ENCODE measurements at regions not wholly inside any gene's neighbourhood (a gene's known extent, or its start where the extent isn't known, plus 50 kb on each side); places are given as distances from the start of the nearest gene placed in this dataset.

- intact Hi-C loops (cut with DNase I), result loop anchor here (10.0 kb wide), 1 partner anchor 152 kb away; the partner anchor contains the start of gene IER5L
Measured at GRCh38 chr9:129326061-129327005, 148.3 kb upstream of the IER5L start.

GRCh38 chr9:129324808-129325502, 146.9 kb upstream of the IER5L start:
- DNase-seq, result no peak
- intact Hi-C loops (cut with DNase I), result loop anchor here (10.0 kb wide), 1 partner anchor 150 kb away; the partner anchor contains the start of gene IER5L

More at GRCh38 chr9:129326061-129327005, 148.3 kb upstream of the IER5L start:
- no peak for DNase-seq

GRCh38 chr9:129323999-129324553, 146.0 kb upstream of the IER5L start:
- intact Hi-C loops (cut with DNase I), result loop anchor here (10.0 kb wide), 1 partner anchor 149 kb away; the partner anchor contains the start of gene IER5L
- DNase-seq, result no peak

- DNase-seq, result no peak
- intact Hi-C loops (cut with DNase I), result loop anchor here (10.0 kb wide), 1 partner anchor 149 kb away; the partner anchor contains the start of gene IER5L
Measured at GRCh38 chr9:129323376-129323998, 145.4 kb upstream of the IER5L start.

- peak in 4 of 42 donors; percentile 3 to 26 (median 9) for DNase-seq
- intact Hi-C loops (cut with DNase I), result loop anchor here (10.0 kb wide), 1 partner anchor 148 kb away; the partner anchor contains the start of gene IER5L
Measured at GRCh38 chr9:129322641-129323375, 144.7 kb upstream of the IER5L start.

GRCh38 chr9:129322022-129322621, 144.1 kb upstream of the IER5L start:
- intact Hi-C loops (cut with DNase I), result loop anchor here (10.0 kb wide), 1 partner anchor 147 kb away; the partner anchor contains the start of gene IER5L
- DNase-seq, result peak in 8 of 42 donors; percentile 2 to 42 (median 14)

GRCh38 chr9:129321286-129322021, 143.4 kb upstream of the IER5L start:
- peak in 7 of 42 donors; percentile 10 to 39 (median 28) for DNase-seq
- intact Hi-C loops (cut with DNase I), result loop anchor here (10.0 kb wide), 1 partner anchor 147 kb away; the partner anchor contains the start of gene IER5L

GRCh38 chr9:129320575-129321285, 142.7 kb upstream of the IER5L start:
- DNase-seq, result peak; percentile 46 to 92 (median 78)
- intact Hi-C loops (cut with DNase I), result loop anchor here (10.0 kb wide), 1 partner anchor 146 kb away; the partner anchor contains the start of gene IER5L

- peak in 10 of 42 donors; percentile 6 to 40 (median 22) for DNase-seq
- intact Hi-C loops (cut with DNase I), result loop anchor here (10.0 kb wide), 1 partner anchor 145 kb away; the partner anchor contains the start of gene IER5L
Measured at GRCh38 chr9:129319938-129320481, 141.9 kb upstream of the IER5L start.

GRCh38 chr9:129319076-129319937, 141.2 kb upstream of the IER5L start:
- intact Hi-C loops (cut with DNase I), result no loop called here
- peak in 14 of 42 donors; percentile 11 to 61 (median 36) for DNase-seq

- intact Hi-C loops (cut with DNase I), result no loop called here
- DNase-seq, result peak in 9 of 42 donors; percentile 8 to 46 (median 28)
Measured at GRCh38 chr9:129318121-129319075, 140.3 kb upstream of the IER5L start.

GRCh38 chr9:129317179-129318011, 139.3 kb upstream of the IER5L start:
- peak in 32 of 42 donors; percentile 32 to 81 (median 60) for DNase-seq
- intact Hi-C loops (cut with DNase I), result no loop called here

Data from head of caudate nucleus (tissue), 42 donors.